HG03354 (cell line): ENCODE measurements at regions not wholly inside any gene's neighbourhood (a gene's known extent, or its start where the extent isn't known, plus 50 kb on each side); places are given as distances from the start of the nearest gene placed in this dataset.
"Not testable (repeated sequence)": the region's sequence is repeated elsewhere in the genome, so short reads cannot be mapped to it uniquely, and the experiment has no call there.

Experiments
- ATAC-seq: cut with Tn5 transposase; IDR thresholded peaks from one replicate; pipeline ENCODE4 v1.9.1; 2021; ENCODE audit warnings: mild to moderate bottlenecking; ENCODE audit not compliant: unreplicated experiment, poor library complexity, severe bottlenecking

DNA sequence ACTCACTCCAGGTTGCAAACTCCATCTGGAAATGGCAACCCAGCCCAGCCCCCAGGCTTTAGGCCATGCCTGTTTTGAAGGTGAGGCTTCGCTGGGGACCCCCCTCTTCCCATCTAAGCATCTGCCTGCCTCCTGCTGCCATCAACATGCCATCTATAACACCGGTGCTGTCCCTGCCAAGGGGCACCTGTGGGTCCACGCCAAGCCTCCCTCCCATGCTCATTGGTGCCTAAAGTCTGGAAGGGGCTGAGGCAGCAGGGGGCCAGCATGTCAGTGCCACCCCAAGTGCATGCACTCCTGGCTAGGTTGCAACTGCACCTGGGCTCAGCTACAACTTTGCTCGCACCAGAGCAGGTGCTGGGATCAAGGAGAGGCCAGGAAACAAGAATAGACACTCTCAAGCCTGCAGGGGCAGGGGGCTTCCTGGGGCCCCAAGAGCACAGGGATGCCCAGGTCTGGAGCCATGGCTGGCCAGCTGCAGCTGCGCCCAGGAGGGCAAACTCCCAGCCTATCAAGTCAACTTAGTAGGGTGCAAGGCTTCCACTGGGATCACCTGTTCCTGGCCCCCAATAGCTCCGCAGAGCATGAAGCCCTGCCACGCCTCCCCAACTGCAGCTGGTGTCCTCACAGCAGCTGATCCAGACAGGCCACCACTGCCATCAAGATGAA lies 151.3 kb upstream of the HSF2 start:
- no peak for ATAC-seq

DNA sequence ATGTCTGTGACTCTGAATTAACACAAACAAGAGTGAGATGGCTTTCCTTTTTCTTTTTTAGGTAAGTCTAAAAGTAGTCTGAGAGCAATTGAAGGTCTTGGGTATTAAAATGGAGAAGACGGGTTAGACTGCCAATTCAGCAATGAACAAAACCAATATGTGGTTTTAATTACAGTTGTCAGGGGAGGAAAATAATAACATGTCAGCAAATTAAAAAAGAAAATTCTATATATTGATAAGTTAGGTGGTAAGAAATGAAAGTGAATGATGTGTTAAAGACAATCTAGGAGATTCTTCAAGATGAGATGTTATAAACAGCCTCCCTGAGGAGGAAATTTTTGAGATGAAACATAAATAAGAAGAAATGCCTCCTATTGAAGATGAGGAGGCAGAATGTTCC lies 150.6 kb upstream of the HSF2 start:
- no peak for ATAC-seq

DNA sequence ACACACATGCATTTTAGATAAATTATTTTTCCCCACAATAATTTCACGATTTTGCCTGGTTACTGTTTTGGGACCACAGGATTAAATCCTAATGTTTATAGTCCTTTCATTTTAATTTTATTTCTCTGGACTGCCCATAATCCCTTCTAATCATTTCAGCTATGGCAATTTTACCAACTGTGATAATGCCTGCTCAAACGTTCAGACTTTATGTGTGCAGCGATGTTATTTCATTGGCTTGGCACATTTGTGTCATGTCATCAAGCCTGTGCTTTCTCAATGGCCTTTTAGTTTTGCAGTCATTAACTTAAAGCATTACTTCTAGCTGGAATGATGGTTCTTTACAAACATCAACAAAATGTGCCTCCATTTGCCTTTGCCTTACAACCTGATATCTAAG lies 140.6 kb upstream of the HSF2 start:
- no peak for ATAC-seq

DNA sequence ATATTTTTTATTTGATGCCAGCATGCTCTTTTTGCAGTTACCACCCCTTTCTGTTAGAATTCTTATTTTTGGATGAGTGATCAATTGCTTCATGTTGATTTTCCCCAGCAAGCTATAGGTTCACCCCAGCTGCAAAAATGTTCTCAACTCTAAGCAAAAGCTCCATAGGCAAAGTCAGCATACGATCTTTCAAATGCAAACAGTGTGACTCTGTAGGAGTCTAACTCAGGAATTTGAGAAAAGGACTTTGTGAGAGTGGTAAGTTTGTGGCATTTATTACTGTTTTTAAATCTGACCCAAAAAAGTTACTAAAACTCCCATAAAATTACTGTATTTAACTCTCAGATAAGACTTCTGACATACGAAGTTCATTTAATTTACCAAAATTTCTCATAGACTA lies 134.9 kb upstream of the HSF2 start:
- no peak for ATAC-seq

DNA sequence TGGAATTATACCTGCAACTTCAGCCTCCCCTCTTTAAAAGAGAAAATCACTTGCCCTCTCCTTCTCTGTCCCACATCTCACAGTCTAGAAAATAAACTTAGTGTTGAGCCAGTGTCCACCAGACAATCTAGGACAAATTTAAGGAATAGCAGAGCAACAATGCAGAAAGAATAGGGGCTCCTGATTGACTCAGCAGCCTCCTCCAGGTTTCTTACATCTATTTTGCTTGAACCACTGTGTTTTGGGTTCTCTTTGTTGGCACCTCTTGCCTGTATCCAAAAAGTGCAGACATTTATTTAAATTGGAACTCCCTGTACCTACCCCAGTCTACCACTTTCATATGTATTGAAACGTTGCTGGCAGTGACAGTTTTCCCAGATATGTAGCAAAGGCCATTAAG lies 133.7 kb upstream of the HSF2 start:
- no peak for ATAC-seq

DNA sequence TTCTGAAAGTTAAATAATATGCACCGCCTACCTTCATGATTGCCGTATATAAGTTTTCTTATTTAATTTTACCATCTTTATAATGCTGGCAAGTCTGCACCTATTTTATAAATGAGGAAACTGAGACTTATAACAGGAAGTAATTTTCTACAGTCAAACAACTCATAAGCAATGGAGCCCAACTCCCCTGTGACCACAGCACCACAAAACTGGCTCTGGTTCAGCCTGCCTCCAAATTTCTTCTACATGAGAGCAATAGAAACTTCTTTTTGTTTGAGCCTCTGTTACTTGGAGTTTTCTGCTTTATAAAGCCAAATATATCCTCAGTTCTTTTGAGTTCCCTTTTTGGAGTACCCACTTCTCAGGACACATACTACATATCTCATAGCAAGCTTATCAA lies 131.1 kb upstream of the HSF2 start:
- ATAC-seq: no peak

DNA sequence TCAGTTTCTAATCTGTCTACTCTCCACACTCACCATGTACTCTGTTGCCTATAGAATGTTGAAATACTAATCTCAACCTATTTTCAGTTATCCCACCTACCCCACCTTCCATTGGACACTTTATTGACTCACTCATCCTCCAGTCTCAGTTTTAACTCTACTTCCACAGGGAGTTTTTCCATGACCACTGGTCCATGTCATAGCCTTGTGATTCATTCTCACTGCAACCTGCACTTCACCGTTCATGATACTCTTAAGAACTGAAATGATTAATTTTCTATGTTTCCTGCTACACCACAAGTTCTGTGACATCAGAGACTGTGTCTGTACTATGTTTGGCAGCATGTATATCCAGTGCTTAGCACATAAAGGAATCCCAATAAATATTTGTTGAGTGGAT lies 122.8 kb upstream of the HSF2 start:
- ATAC-seq: no peak

DNA sequence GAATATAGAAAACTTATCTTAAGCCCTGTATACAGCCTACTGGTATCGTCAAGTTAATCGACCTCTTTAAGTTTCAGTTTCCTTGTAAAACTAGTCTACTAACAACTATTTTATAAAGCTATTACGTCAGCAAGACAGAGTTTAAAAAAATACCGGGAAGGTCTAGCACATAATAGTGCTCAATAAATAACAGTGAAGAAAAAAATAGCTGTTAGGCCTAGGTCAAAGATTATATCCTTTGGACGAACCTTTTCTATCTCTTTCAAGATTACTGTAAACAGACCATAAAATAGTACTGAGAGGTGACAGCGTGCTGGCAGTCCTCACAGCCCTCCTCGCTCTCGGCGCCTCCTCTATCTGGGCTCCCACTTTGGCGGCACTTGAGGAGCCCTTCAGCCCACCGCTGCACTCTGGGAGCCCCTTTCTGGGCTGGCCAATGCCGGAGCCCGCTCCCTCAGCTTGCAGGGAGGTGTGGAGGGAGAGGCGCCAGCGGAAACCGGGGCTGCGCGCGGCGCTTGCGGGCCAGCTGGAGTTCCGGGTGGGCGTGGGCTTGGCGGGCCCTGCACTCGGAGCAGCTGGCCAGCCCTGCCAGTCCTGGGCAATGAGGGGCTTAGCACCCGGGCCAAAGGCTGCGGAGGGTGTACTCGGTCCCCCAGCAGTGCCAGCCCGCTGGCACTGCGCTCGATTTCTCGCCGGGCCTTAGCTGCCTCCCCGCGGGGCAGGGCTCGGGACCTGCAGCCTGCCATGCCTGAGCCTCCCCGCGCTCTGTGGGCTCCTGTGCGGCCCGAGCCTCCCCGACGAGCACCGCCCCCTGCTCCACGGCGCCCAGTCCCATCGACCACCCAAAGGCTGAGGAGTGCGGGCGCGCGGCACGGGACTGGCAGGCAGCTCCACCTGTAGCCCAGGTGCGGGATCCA lies 119.1 kb upstream of the HSF2 start:
- ATAC-seq: not testable (repeated sequence)

DNA sequence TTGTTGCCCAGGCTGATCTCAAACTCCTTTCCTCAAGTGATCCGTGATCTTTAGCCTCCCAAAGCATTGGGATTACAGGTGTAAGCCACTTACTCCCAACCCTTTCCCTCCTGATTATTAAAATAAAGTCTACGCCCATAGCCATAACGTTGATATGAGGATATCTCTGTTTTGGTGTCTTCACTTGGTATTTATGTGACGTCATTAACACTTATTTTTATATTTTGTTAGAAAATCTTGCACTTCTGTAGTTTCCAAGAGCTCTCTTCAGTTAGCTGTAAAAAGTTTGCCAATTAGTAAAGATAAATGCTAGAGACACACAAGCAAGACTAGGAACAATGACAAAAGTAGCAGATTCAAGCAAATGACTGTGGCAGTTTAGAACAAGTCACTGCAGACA lies 115.6 kb upstream of the HSF2 start:
- no peak for ATAC-seq

DNA sequence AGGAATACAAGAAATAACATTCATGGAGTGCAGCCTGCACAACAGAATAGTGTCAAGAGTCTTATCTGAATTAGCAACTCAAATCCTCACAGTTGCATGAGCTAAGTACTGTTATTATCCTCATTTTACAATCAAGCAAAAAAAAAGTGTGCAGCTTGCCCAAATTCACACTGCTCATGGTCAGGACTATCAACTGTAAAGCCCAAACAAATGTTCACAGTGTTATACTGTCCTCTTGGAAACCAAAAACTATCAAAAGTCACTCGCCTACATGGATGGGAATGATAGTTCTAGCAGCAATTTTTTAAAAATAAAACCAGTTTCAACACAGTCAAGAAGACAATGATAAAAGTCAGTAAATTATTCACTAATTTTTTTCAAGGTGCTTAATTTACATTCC lies 114.6 kb upstream of the HSF2 start:
- no peak for ATAC-seq

DNA sequence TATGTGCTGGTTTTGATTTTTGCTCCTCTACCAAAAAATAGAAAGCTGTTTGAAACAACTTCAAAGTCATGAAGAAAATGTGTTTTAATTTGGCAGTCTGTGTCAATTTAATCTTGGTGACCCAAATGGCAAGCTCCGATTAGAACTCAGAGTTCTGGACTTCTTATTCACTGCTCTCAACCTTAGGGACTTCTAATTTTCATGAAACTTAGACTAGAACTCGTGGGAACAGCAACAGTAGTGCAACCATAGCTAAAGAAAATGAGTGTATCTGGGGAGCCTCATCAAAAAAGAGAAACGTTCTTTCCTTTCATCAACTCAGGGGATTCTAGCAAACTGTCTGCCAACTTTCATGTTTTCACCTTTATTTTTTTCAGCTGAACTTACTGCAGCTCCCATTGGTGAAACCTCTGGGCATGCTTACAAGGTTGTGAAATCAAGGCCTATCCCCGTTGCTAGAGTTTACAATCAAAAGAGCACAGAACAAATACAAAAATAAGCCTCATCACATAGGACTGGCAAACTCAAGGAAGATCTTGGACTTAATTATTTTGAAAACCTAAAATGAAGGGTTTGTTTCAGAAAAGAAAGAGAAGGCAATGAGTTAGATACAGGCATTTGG lies 114.0 kb upstream of the HSF2 start:
- no peak for ATAC-seq

DNA sequence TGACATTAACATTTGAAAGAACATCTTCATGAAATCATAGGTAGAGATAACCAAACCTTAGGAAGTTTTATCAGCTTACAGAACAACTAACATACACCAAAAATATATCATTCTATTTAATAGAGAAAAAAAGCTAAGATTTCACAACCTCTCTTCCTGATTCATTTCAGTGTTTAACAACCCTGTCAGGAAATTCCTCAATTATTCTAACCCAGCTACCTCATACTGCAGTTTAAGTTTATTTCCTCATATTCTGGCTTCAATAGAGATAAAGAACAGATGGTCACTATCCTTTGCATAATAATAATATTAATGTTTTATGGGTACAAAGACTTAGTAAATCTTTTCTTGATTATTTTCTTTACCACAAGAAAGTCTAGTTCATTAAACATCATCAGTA lies 112.9 kb upstream of the HSF2 start:
- ATAC-seq: no peak

DNA sequence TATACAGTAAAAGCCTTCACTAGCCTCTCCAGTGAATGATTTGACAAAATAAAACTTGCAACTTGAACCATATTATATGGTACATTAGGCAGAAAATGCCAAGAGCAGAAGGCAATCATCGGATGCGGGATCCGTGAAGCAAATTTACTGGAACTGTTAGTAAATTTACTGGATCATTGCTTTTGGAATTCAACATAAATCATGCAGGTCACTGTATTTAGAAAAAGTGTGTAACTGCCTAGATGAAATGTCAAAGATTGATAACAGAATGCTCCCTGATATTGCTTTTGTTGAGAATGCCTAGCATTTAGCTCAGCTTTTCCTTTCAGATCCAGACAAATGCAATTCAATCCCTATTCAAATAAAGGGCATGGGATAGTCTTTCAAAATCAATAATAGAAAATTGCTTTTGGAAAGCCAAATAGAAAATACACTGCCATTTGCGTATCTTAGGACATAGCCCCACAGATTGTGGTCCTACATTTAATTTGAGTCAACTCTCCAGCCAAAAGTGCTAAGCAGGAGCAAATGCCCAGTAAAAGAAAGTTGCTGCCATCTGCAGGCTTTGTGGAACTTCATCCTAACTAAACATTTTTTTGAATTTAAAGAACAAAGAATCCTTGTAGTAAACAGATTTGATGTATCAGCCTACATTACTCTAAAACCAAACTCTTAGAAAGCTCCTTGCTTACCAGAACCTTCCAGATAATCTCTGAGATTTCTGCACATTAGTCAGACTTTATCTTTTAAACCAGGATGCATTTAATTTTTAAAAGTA lies 109.5 kb upstream of the HSF2 start:
- no peak for ATAC-seq

DNA sequence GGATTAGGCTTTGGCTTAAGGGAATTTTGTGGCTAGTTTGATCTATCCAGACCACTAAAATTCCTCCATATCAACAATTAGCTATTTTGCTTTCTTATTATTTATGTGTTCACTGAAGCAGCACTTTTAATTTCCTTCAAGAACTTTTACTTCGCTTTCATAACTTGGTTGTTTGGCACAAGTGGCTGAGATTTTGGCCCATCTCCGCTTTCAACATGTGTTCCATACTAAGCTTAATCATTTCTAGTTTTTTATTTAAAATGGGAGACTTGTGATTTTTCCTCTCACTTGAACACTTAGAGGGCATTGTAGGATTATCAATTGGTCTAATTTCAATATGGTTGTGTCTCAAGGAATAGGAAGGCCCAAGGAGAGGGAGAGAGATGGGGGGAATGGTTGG lies 102.4 kb upstream of the HSF2 start:
- no peak for ATAC-seq

DNA sequence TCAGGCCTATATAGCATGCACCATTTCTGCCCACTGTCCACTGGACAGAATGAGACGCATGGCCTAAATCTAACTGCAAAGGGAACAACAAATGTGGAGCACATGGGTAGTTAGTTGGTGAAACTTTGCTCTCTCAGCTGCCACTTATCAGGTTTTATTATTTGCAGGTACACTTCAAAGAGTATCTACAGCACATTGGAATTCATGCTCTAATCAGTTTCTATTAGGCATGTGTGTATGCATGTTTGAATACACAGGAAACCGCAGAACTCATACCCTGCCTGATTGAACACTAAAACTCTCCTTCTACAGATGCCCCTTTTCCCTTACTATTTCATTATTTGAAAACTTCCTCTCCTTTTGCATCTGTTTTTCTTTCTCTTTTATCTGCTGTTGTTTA lies 97.4 kb upstream of the HSF2 start:
- no peak for ATAC-seq

DNA sequence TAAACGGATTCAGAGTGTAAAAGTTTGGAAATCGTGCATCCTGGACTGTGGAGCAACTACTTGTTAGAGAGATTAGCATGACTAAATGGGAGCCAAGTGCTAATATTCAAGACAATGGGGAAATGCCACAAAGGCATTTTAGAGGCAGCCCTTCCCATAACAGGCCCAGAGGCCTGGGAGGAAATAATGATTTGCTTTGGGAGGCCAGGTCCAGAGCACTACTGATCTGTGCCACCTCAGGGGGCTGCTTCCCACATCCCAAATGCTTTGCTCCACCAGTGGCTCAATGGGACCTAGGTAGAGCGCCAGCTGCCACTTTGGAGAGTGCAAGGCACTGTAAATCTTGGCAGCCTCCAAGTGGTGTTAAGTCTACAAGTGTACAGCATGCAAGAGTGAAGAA lies 91.9 kb upstream of the HSF2 start:
- ATAC-seq: no peak

DNA sequence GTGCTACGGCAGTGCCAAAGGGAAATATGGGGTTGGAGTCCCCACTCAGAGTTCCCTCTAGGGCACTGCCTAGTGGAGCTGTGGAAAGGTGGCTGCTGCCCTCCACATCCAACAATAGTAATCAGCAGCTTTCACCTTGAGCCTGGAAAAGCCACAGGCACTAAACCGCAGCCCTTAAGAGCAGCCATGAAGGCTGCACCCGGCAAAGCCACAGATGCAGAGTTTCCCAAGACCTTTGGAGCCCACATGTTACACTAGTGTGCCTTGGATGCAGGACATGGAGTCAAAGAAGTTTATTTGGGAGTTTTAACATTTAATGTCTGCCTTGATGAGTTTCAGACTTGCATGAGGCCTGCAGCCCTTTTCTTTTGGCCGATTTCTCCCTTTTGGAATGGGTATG lies 91.4 kb upstream of the HSF2 start:
- ATAC-seq: no peak

DNA sequence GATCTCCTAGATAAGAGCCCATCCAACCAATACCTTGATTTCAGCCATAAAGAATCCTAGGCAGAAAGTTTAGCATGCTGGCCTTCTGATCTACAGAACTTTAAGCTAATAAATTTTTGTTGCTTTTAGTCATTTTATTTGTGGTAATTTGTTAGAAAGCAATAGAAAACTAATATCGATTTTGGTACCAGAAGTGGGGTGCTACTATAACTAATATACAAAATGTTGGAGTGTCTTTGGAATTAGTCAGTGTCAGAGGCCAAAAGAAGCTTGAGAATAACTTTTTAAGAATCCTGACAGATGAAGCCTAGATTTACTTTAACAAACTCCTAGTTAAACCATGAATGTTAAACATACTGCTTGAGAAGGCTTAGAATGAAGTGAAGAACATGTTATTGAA lies 83.6 kb upstream of the HSF2 start:
- ATAC-seq: no peak

DNA sequence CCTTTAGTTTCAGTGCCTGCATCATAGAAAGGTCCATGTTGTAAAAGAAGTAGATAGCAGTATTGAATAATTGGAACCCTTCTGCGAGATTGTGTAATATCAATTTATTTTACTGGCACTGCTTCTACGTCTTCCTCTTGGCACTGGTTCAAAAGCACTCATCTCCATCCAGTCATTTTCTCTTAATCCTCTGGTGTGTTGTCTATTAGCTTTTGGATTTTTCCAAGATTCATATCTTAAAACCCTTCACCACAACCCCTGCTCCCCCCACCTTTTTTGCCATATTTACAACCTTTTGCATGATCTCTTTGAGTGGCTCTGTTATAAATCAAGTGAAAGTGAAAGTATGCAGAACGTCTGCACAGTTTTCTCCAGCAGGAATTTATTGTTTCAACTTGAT lies 76.6 kb upstream of the HSF2 start:
- ATAC-seq: peak; percentile 55

DNA sequence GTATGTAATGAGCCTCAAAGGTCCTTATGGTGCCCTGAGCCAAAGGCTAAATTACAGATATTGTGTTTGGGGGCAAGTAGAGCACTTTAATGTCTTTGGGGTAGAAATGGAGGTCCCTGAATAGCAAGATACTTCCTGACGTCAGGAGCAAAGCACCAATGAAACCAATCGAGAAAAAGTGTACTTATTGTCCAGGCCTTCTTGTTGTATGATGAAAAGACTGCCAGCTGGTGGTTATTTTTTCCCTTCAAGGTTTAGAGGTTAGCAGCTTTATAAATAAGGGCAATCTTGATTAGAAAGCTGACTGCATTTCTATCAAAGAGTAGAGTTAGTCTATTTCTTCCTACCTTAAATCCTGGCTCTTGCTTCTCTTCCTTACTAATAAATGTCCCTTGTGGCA lies 76.1 kb upstream of the HSF2 start:
- ATAC-seq: peak; percentile 33
